ENCODE measurements at regions not wholly inside any gene's neighbourhood (a gene's known extent, or its start where the extent isn't known, plus 50 kb on each side); places are given as distances from the start of the nearest gene placed in this dataset.

GRCh38 chr4:184959309-184959708, 59.0 kb upstream of the HELT start (continued):
- TF ChIP-seq MYC (IDR thresholded peaks at IDR 0.05; ENCODE audit: low read depth, low read length) (no peak), MYC (CRISPR knock-in tag; IDR thresholded peaks at IDR 0.05; ENCODE audit: borderline replicate concordance, low read depth) (no peak)

- no peak for FAIRE-seq
- H3K9me3 ChIP-seq (replicated peaks; ENCODE audit: control insufficient read depth, insufficient read depth, low read depth, low read length), result 0 out of 2 replicates have a peak, but pooled peaks cover 2% of the 10 kb centered on the region
- CTCF ChIA-PET (ENCODE audit: low intra/inter-chr PET ratio), result no interaction called here
- intact Hi-C loops (cut with micrococcal nuclease), result no loop called here
- in situ Hi-C loops (cut with MboI), result no loop called here
- no peaks in the 10 kb centered on the region for H3K9me1 ChIP-seq (ENCODE audit: control insufficient read depth, insufficient read depth, low read length)
- no peak overlapping the region for H3K9ac ChIP-seq (ENCODE audit: insufficient read depth in 1 of 2, low read depth in 2 of 2, low read length in 2 of 2)
- no TSS peak for BruUV-seq (replicated peaks)
- H4K20me1 ChIP-seq (replicated peaks; ENCODE audit: control insufficient read depth, insufficient read depth, low read length), result no peaks in the 10 kb centered on the region
- DNase-seq (ENCODE audit: extremely low read depth in 1 of 4, low spot score in 3 of 4), result no peak
- H3K36me3 ChIP-seq (ENCODE audit: control insufficient read depth, insufficient read depth, low read length), result no peaks in the 10 kb centered on the region
- no peak overlapping the region for H3K4me2 ChIP-seq (ENCODE audit: insufficient read depth, low read length)
- POLR2A ChIA-PET, result no interaction called here
- H3K79me2 ChIP-seq (ENCODE audit: control insufficient read depth, insufficient read depth, low read length), result no peaks in the 10 kb centered on the region
- no peak for TF ChIP-seq ZNF197 (CRISPR knock-in tag; IDR thresholded peaks at IDR 0.05; ENCODE audit: low read depth)
- TF ChIP-seq HDAC3 (IDR thresholded peaks at IDR 0.05; ENCODE audit: borderline replicate concordance, partially characterized antibody), result no peak
- TF ChIP-seq ZNF695 (CRISPR knock-in tag; IDR thresholded peaks at IDR 0.05), result no peak
- no peak for TF ChIP-seq SMARCC2 (IDR thresholded peaks at IDR 0.05; ENCODE audit: low read depth)
- no peak for TF ChIP-seq GATA2 (CRISPR knock-in tag; IDR thresholded peaks at IDR 0.05)
- no peak for TF ChIP-seq IFI16 (CRISPR knock-in tag; IDR thresholded peaks at IDR 0.05)
- no peak for TF ChIP-seq RB1 (IDR thresholded peaks at IDR 0.05; ENCODE audit: low read depth)
- TF ChIP-seq ARID2 (IDR thresholded peaks at IDR 0.05), result no peak
- TF ChIP-seq MXD1 (CRISPR knock-in tag; IDR thresholded peaks at IDR 0.05; ENCODE audit: borderline replicate concordance, poor library complexity, severe bottlenecking), result no peak
- no peak for TF ChIP-seq RFX1 (IDR thresholded peaks at IDR 0.05)
- no peak for TF ChIP-seq RHOXF2B (CRISPR knock-in tag; conservative IDR thresholded peaks at IDR 0.05)
- TF ChIP-seq SLC30A9 (CRISPR knock-in tag; IDR thresholded peaks at IDR 0.05), result no peak
- TF ChIP-seq IRF9 (tag; IDR thresholded peaks at IDR 0.05), result no peak
- no peak for TF ChIP-seq RNF2 (IDR thresholded peaks at IDR 0.05)
- no peak overlapping the region for H2AFZ ChIP-seq (ENCODE audit: low read depth, low read length)
- H3K27ac ChIP-seq (ENCODE audit: extremely low read depth, low read depth, low read length), result no peak overlapping the region
- peaks cover 6 to 9% of the 10 kb centered on the region in 2 experiments; a peak in 3 of 5 replicates for H3K4me1 ChIP-seq (replicated peaks in 1 of 2; ENCODE audit: control insufficient read depth in 2 of 2, insufficient read depth in 2 of 2, low read length in 2 of 2)
- no peak for ATAC-seq
- 14% methylated on average over 10 of the region's 12 CpGs for WGBS (ENCODE audit: insufficient coverage, low coverage, missing lambda C conversion rate)
- no peak overlapping the region for H3K4me3 ChIP-seq
- H3K27me3 ChIP-seq (ENCODE audit: control insufficient read depth in 2 of 2, insufficient read depth in 2 of 2, low read length in 2 of 2), result peaks cover 41 to 68% of the 10 kb centered on the region in 2 experiments; a peak in 4 of 5 replicates
Observed at GRCh38 chr4:184959786-184960185, 58.5 kb upstream of the HELT start.

All from K562 (cell line).